Bronchial epithelial cell (primary cell): ENCODE measurements at regions not wholly inside any gene's neighbourhood (a gene's known extent, or its start where the extent isn't known, plus 50 kb on each side); places are given as distances from the start of the nearest gene placed in this dataset.

Experiments
- DNase-seq: peaks from one replicate; pipeline ENCODE4 v3.0.0-alpha.2; 2010; ENCODE audit warnings: low read depth
- FAIRE-seq: peaks from 2 replicates; lab custom pipeline; 2011; peaks lifted over from hg19 to GRCh38; lab: Jason Lieb, UNC
- H3K27me3 ChIP-seq: 2 replicates; pipeline ENCODE4 v1.5.1; 2011; ENCODE audit warnings: low read length; ENCODE audit not compliant: control insufficient read depth, insufficient read depth
- H3K36me3 ChIP-seq: 2 replicates; pipeline ENCODE4 v1.5.1; 2011; ENCODE audit warnings: low read length; ENCODE audit not compliant: control insufficient read depth, insufficient read depth
- H3K4me3 ChIP-seq: 2 replicates; pipeline ENCODE4 v1.5.1; 2011; ENCODE audit warnings: mild to moderate bottlenecking, low read depth, low read length, control low read depth
- CTCF ChIP-seq: IDR thresholded peaks from 2 replicates; pipeline ENCODE4 v1.5.1; 2011; ENCODE audit warnings: mild to moderate bottlenecking, moderate library complexity, low read length, control low read depth, inconsistent platforms; ENCODE audit not compliant: insufficient read depth, severe bottlenecking

- no peak for DNase-seq
- TF ChIP-seq CTCF = no peak
- Histone ChIP-seq H3K4me3 (no peak overlapping the region), H3K27me3 (no peaks in the 10 kb centered on the region), H3K36me3 (no peaks in the 10 kb centered on the region)
- no peak for FAIRE-seq
Observed at GRCh38 chr14:87286826-87287225, 706.2 kb downstream of the GALC start.

GRCh38 chr14:87286191-87286590, 706.8 kb downstream of the GALC start:
- DNase-seq (peak; percentile 31), FAIRE-seq (no peak)
- H3K27me3 ChIP-seq = no peaks in the 10 kb centered on the region
- TF ChIP-seq CTCF = no peak
- no peaks in the 10 kb centered on the region for H3K36me3 ChIP-seq
- H3K4me3 ChIP-seq = no peak overlapping the region

DNA sequence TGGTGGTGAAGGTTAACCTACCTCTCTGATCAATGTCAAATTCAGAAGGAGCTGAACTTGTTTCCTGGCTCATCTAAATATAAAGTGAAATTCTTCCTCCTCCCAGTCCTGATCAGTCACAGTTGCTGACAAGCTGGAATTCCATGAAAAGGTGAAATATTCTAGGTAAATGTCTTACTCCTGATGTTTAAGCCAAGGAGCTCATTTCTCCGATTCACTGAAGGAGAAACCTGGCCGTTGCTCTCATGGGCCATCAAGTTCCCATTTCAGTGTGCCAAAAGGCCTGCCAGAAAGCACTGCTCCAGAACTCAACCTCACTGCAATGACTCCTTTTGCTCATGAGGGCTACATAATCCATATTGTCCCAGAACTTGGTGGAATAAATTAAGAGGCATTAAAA, 707.5 kb downstream of the GALC start:
- TF ChIP-seq CTCF = no peak
- no peak for DNase-seq
- H3K4me3 ChIP-seq = no peak overlapping the region
- no peaks in the 10 kb centered on the region for H3K27me3 ChIP-seq
- H3K36me3 ChIP-seq = no peaks in the 10 kb centered on the region
- FAIRE-seq = no peak

DNA sequence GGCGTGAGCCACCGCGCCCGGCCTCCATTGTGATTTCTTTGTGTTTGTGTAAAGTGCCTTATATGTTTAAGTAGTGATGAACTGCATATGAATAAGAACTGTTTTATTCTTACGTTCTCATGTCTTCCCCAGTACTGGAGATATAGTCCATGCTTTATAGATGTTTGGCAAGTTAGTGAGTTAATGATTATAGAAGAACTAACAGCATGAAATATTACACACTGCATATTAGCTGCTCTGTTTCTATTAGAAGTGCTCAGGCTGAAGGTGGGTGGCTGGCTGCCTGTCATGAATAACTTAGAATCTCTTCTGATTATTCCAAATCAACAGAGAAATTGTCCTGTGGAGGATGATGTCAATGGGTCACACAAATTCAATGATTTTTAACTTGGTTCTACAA, 709.4 kb downstream of the GALC start:
- DNase-seq = no peak
- Histone ChIP-seq H3K4me3 (no peak overlapping the region), H3K27me3 (no peaks in the 10 kb centered on the region), H3K36me3 (no peaks in the 10 kb centered on the region)
- TF ChIP-seq CTCF = no peak
- FAIRE-seq = no peak

GRCh38 chr14:87282266-87282665, 710.7 kb downstream of the GALC start:
- TF ChIP-seq CTCF = no peak
- no peaks in the 10 kb centered on the region for H3K36me3 ChIP-seq
- FAIRE-seq = no peak
- H3K4me3 ChIP-seq = no peak overlapping the region
- no peak for DNase-seq
- no peaks in the 10 kb centered on the region for H3K27me3 ChIP-seq

GRCh38 chr14:87278415-87278814, 714.6 kb downstream of the GALC start:
- no peak for DNase-seq
- no peak for FAIRE-seq

More at GRCh38 chr14:87278415-87278814, 714.6 kb downstream of the GALC start:
- Histone ChIP-seq H3K4me3 (no peak overlapping the region), H3K36me3 (no peaks in the 10 kb centered on the region), H3K27me3 (no peaks in the 10 kb centered on the region)
- no peak for TF ChIP-seq CTCF
